ENCODE measurements at regions not wholly inside any gene's neighbourhood (a gene's known extent, or its start where the extent isn't known, plus 50 kb on each side); places are given as distances from the start of the nearest gene placed in this dataset.
A peak's percentile ranks its signal among the peaks of the same experiment; 100 is the strongest.

- no peak overlapping the region for H3K9ac ChIP-seq (ENCODE audit: low read length)
- no peaks in the 10 kb centered on the region for H3K36me3 ChIP-seq (ENCODE audit: insufficient read depth, low read length)
- H3K27me3 ChIP-seq (ENCODE audit: insufficient read depth, low read length): no peaks in the 10 kb centered on the region
- TF ChIP-seq EZH2 (IDR thresholded peaks at IDR 0.05; ENCODE audit: borderline replicate concordance, low read length): no peak
- TF ChIP-seq CTCF (IDR thresholded peaks at IDR 0.05; ENCODE audit: low read length): peak; percentile 68
- H3K4me2 ChIP-seq (ENCODE audit: low read length): no peak overlapping the region
- H3K9me2 ChIP-seq (ENCODE audit: low read depth, low read length): no peaks in the 10 kb centered on the region
- no peaks in the 10 kb centered on the region for H3K4me1 ChIP-seq (ENCODE audit: insufficient read depth, low read length, severe bottlenecking)
- H2AFZ ChIP-seq (ENCODE audit: low read length): no peak overlapping the region
- no peaks in the 10 kb centered on the region for H3K9me3 ChIP-seq (ENCODE audit: low read length)
- no peaks in the 10 kb centered on the region for H3K79me2 ChIP-seq (ENCODE audit: insufficient read depth, low read length)
- H4K20me1 ChIP-seq (ENCODE audit: insufficient read depth, low read length): no peaks in the 10 kb centered on the region
- no peak overlapping the region for H3K4me3 ChIP-seq (ENCODE audit: low read depth, low read length, poor library complexity, severe bottlenecking)
- no peak overlapping the region for H3K27ac ChIP-seq (ENCODE audit: low read depth, low read length, poor library complexity, severe bottlenecking)
- no peaks in the 10 kb centered on the region for H3F3A ChIP-seq (ENCODE audit: insufficient read depth, low read length)
These were observed 139.4 kb downstream of the EPC1 start for GRCh38 chr10:32207544-32207943.

- H2AFZ ChIP-seq (ENCODE audit: low read length): no peak overlapping the region
- no peak for TF ChIP-seq CTCF (IDR thresholded peaks at IDR 0.05; ENCODE audit: low read length)
- TF ChIP-seq EZH2 (IDR thresholded peaks at IDR 0.05; ENCODE audit: borderline replicate concordance, low read length): no peak
These were observed 141.3 kb downstream of the EPC1 start for GRCh38 chr10:32205670-32206069.

GRCh38 chr10:32204606-32205005, 142.4 kb downstream of the EPC1 start:
- Histone ChIP-seq H3K36me3 (ENCODE audit: insufficient read depth, low read length) (no peaks in the 10 kb centered on the region), H3K27me3 (ENCODE audit: insufficient read depth, low read length) (no peaks in the 10 kb centered on the region), H3K4me1 (ENCODE audit: insufficient read depth, low read length, severe bottlenecking) (peaks cover 7% of the 10 kb centered on the region), H4K20me1 (ENCODE audit: insufficient read depth, low read length) (no peaks in the 10 kb centered on the region), H3K9me2 (ENCODE audit: low read depth, low read length) (no peaks in the 10 kb centered on the region), H3K4me2 (ENCODE audit: low read length) (no peak overlapping the region), H3K4me3 (ENCODE audit: low read depth, low read length, poor library complexity, severe bottlenecking) (no peak overlapping the region), H2AFZ (ENCODE audit: low read length) (no peak overlapping the region), H3K9me3 (ENCODE audit: low read length) (no peaks in the 10 kb centered on the region), H3K27ac (ENCODE audit: low read depth, low read length, poor library complexity, severe bottlenecking) (no peak overlapping the region), H3K79me2 (ENCODE audit: insufficient read depth, low read length) (no peaks in the 10 kb centered on the region), H3K9ac (ENCODE audit: low read length) (no peak overlapping the region), H3F3A (ENCODE audit: insufficient read depth, low read length) (no peaks in the 10 kb centered on the region)
- TF ChIP-seq EZH2 (IDR thresholded peaks at IDR 0.05; ENCODE audit: borderline replicate concordance, low read length): no peak
- TF ChIP-seq CTCF (IDR thresholded peaks at IDR 0.05; ENCODE audit: low read length): no peak

More at GRCh38 chr10:32205670-32206069, 141.3 kb downstream of the EPC1 start:
- Histone ChIP-seq H3K9ac (ENCODE audit: low read length) (no peak overlapping the region), H3K9me2 (ENCODE audit: low read depth, low read length) (no peaks in the 10 kb centered on the region), H3K79me2 (ENCODE audit: insufficient read depth, low read length) (no peaks in the 10 kb centered on the region), H3K4me2 (ENCODE audit: low read length) (no peak overlapping the region), H3K4me3 (ENCODE audit: low read depth, low read length, poor library complexity, severe bottlenecking) (no peak overlapping the region), H3F3A (ENCODE audit: insufficient read depth, low read length) (no peaks in the 10 kb centered on the region), H4K20me1 (ENCODE audit: insufficient read depth, low read length) (no peaks in the 10 kb centered on the region), H3K4me1 (ENCODE audit: insufficient read depth, low read length, severe bottlenecking) (no peaks in the 10 kb centered on the region), H3K9me3 (ENCODE audit: low read length) (no peaks in the 10 kb centered on the region), H3K27ac (ENCODE audit: low read depth, low read length, poor library complexity, severe bottlenecking) (no peak overlapping the region), H3K36me3 (ENCODE audit: insufficient read depth, low read length) (no peaks in the 10 kb centered on the region), H3K27me3 (ENCODE audit: insufficient read depth, low read length) (no peaks in the 10 kb centered on the region)

All from OCI-LY1 (cell line).